ENCODE measurements at regions not wholly inside any gene's neighbourhood (a gene's known extent, or its start where the extent isn't known, plus 50 kb on each side); places are given as distances from the start of the nearest gene placed in this dataset.

GRCh38 chr7:121618182-121618581 is 222.1 kb upstream of the FAM3C start:
- no peak for DNase-seq

GRCh38 chr7:121610243-121610642 is 214.1 kb upstream of the FAM3C start:
- DNase-seq: no peak

GRCh38 chr7:121609208-121609607 is 213.1 kb upstream of the FAM3C start:
- DNase-seq: no peak

GRCh38 chr7:121608785-121609184 is 212.7 kb upstream of the FAM3C start:
- DNase-seq: no peak

- DNase-seq: peak; percentile 27 to 39
These were observed 212.1 kb upstream of the FAM3C start for GRCh38 chr7:121608183-121608582.

GRCh38 chr7:121605317-121605680 is 209.2 kb upstream of the FAM3C start:
- DNase-seq: no peak

GRCh38 chr7:121604627-121605316 is 208.7 kb upstream of the FAM3C start:
- DNase-seq: no peak

- no peak for DNase-seq
These were observed 207.8 kb upstream of the FAM3C start for GRCh38 chr7:121603886-121604285.

GRCh38 chr7:121599887-121600286 is 203.8 kb upstream of the FAM3C start:
- no peak for DNase-seq

GRCh38 chr7:121595758-121596696 is 199.9 kb upstream of the FAM3C start:
- DNase-seq: no peak

GRCh38 chr7:121591926-121592325 is 195.8 kb upstream of the FAM3C start:
- no peak for DNase-seq

GRCh38 chr7:121587435-121587834 is 191.3 kb upstream of the FAM3C start:
- no peak for DNase-seq

GRCh38 chr7:121582258-121582657 is 186.2 kb upstream of the FAM3C start:
- DNase-seq: no peak

GRCh38 chr7:121579639-121580038 is 183.5 kb upstream of the FAM3C start:
- no peak for DNase-seq

GRCh38 chr7:121578669-121579068 is 182.6 kb upstream of the FAM3C start:
- no peak for DNase-seq

GRCh38 chr7:121576148-121576917 is 180.2 kb upstream of the FAM3C start:
- DNase-seq: no peak

- no peak for DNase-seq
These were observed 179.2 kb upstream of the FAM3C start for GRCh38 chr7:121575194-121575765.

GRCh38 chr7:121574109-121574508 is 178.0 kb upstream of the FAM3C start:
- no peak for DNase-seq

GRCh38 chr7:121572615-121573014 is 176.5 kb upstream of the FAM3C start:
- no peak for DNase-seq

- no peak for DNase-seq
These were observed 174.3 kb upstream of the FAM3C start for GRCh38 chr7:121570365-121570764.

GRCh38 chr7:121563177-121563576 is 167.1 kb upstream of the FAM3C start:
- DNase-seq: no peak

GRCh38 chr7:121562259-121562658 is 166.2 kb upstream of the FAM3C start:
- no peak for DNase-seq

- DNase-seq: no peak
These were observed 165.6 kb upstream of the FAM3C start for GRCh38 chr7:121561717-121562116.

Measured in Kasumi-1 (cell line).